ENCODE measurements at regions not wholly inside any gene's neighbourhood (a gene's known extent, or its start where the extent isn't known, plus 50 kb on each side); places are given as distances from the start of the nearest gene placed in this dataset.

GRCh38 chr13:111926501-111927180 is 140.3 kb upstream of the SOX1 start:
- TF ChIP-seq, protein P1, sequence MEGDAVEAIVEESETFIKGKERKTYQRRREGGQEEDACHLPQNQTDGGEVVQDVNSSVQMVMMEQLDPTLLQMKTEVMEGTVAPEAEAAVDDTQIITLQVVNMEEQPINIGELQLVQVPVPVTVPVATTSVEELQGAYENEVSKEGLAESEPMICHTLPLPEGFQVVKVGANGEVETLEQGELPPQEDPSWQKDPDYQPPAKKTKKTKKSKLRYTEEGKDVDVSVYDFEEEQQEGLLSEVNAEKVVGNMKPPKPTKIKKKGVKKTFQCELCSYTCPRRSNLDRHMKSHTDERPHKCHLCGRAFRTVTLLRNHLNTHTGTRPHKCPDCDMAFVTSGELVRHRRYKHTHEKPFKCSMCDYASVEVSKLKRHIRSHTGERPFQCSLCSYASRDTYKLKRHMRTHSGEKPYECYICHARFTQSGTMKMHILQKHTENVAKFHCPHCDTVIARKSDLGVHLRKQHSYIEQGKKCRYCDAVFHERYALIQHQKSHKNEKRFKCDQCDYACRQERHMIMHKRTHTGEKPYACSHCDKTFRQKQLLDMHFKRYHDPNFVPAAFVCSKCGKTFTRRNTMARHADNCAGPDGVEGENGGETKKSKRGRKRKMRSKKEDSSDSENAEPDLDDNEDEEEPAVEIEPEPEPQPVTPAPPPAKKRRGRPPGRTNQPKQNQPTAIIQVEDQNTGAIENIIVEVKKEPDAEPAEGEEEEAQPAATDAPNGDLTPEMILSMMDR (IDR thresholded peaks at IDR 0.05) = no peak
- TF ChIP-seq POLR2AphosphoS5 (IDR thresholded peaks at IDR 0.05) = no peak
